HEK293T (cell line): ENCODE measurements at regions not wholly inside any gene's neighbourhood (a gene's known extent, or its start where the extent isn't known, plus 50 kb on each side); places are given as distances from the start of the nearest gene placed in this dataset.

Experiments used
- ARNT ChIP-seq: fragments of 450-650 bp; IDR thresholded peaks from 2 replicates; pipeline ENCODE4 v1.6.1; 2017; ENCODE audit warnings: mild to moderate bottlenecking
- BHLHE40 ChIP-seq: fragments of 450-650 bp; IDR thresholded peaks from 2 replicates; pipeline ENCODE4 v1.6.1; 2016; ENCODE audit warnings: mild to moderate bottlenecking, moderate library complexity, borderline replicate concordance
- CTBP1 ChIP-seq: fragments of 450-650 bp; IDR thresholded peaks from 2 replicates; pipeline ENCODE4 v1.6.1; 2016; ENCODE audit warnings: borderline replicate concordance
- ELF4 ChIP-seq: fragments of 450-650 bp; IDR thresholded peaks from 2 replicates; pipeline ENCODE4 v1.6.1; 2017; ENCODE audit warnings: antibody characterized with exemption
- FOXA1 ChIP-seq: fragments of 450-650 bp; IDR thresholded peaks from 2 replicates; pipeline ENCODE4 v1.6.1; 2016; ENCODE audit warnings: mild to moderate bottlenecking
- LEF1 ChIP-seq: fragments of 450-650 bp; IDR thresholded peaks from 2 replicates; pipeline ENCODE4 v1.6.1; 2017; ENCODE audit warnings: mild to moderate bottlenecking, borderline replicate concordance
- PKNOX1 ChIP-seq: fragments of 450-650 bp; IDR thresholded peaks from 2 replicates; pipeline ENCODE4 v1.6.1; 2016
- SP1 ChIP-seq: fragments of 450-650 bp; IDR thresholded peaks from 2 replicates; pipeline ENCODE4 v1.6.1; 2017
- SUZ12 ChIP-seq: fragments of 450-650 bp; IDR thresholded peaks from 2 replicates; pipeline ENCODE4 v1.6.1; 2016; ENCODE audit warnings: mild to moderate bottlenecking
- TARDBP ChIP-seq: fragments of 450-650 bp; IDR thresholded peaks from 2 replicates; pipeline ENCODE4 v1.6.1; 2016
- ZNF384 ChIP-seq: fragments of 450-650 bp; IDR thresholded peaks from 2 replicates; pipeline ENCODE4 v1.6.1; 2016

DNA sequence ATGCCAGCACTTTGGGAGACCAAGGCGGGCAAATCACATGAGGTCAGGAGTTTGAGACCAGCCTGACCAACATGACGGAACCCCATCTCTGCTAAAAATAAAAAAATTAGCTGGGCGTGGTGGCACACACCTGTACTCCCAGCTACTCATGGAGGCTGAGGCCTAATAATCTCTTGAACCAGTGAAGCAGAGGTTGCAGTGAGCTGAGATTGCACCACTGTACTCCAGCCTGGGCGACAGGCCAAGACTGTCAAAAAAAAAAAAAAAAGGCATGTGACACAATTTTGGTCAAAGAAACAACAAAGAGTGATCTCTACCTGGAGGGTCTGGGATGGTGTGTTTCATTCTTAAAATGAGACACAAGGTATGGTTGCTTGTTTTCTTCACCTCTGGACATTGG, 188.2 kb upstream of the HS3ST1 start:
- TF ChIP-seq SP1 (no peak), FOXA1 (no peak), ARNT (no peak), PKNOX1 (no peak), SUZ12 (no peak), ELF4 (no peak), LEF1 (no peak), BHLHE40 (no peak), ZNF384 (no peak), TARDBP (no peak), CTBP1 (no peak)
